Epidermal melanocyte (primary cell): ENCODE measurements at regions not wholly inside any gene's neighbourhood (a gene's known extent, or its start where the extent isn't known, plus 50 kb on each side); places are given as distances from the start of the nearest gene placed in this dataset.

Source experiments
- DNase-seq: peaks from one replicate; pipeline ENCODE4 v3.0.0; 2011; ENCODE audit warnings: low spot score; ENCODE audit not compliant: insufficient read length

GRCh38 chr2:205902041-205902899, 183.7 kb downstream of the INO80D start:
- no peak for DNase-seq

GRCh38 chr2:205901491-205901890, 184.5 kb downstream of the INO80D start:
- DNase-seq = no peak

- no peak for DNase-seq
Observed at GRCh38 chr2:205898744-205899143, 187.2 kb downstream of the INO80D start.

- no peak for DNase-seq
Observed at GRCh38 chr2:205895981-205896655, 189.9 kb downstream of the INO80D start.

- DNase-seq = no peak
Observed at GRCh38 chr2:205892665-205893259, 193.2 kb downstream of the INO80D start.

GRCh38 chr2:205892251-205892655, 193.7 kb downstream of the INO80D start:
- DNase-seq = no peak

- DNase-seq = no peak
Observed at GRCh38 chr2:205889114-205889513, 196.9 kb downstream of the INO80D start.

- DNase-seq = no peak
Observed at GRCh38 chr2:205887637-205888036, 198.3 kb downstream of the INO80D start.

- DNase-seq = peak; percentile 50
Observed at GRCh38 chr2:205885492-205886099, 200.4 kb downstream of the INO80D start.

GRCh38 chr2:205883965-205884364, 201.7 kb downstream of the NRP2 start:
- DNase-seq = no peak

GRCh38 chr2:205882806-205883425, 200.6 kb downstream of the NRP2 start:
- DNase-seq = no peak

- no peak for DNase-seq
Observed at GRCh38 chr2:205880048-205880447, 197.7 kb downstream of the NRP2 start.

- no peak for DNase-seq
Observed at GRCh38 chr2:205878999-205879762, 196.9 kb downstream of the NRP2 start.

GRCh38 chr2:205877496-205877895, 195.2 kb downstream of the NRP2 start:
- no peak for DNase-seq

- no peak for DNase-seq
Observed at GRCh38 chr2:205876127-205876526, 193.8 kb downstream of the NRP2 start.

- DNase-seq = no peak
Observed at GRCh38 chr2:205872716-205873115, 190.4 kb downstream of the NRP2 start.

- DNase-seq = no peak
Observed at GRCh38 chr2:205869439-205869838, 187.1 kb downstream of the NRP2 start.

GRCh38 chr2:205868773-205869333, 186.6 kb downstream of the NRP2 start:
- no peak for DNase-seq

- no peak for DNase-seq
Observed at GRCh38 chr2:205868053-205868452, 185.8 kb downstream of the NRP2 start.

- no peak for DNase-seq
Observed at GRCh38 chr2:205867371-205867770, 185.1 kb downstream of the NRP2 start.
